ENCODE measurements at regions not wholly inside any gene's neighbourhood (a gene's known extent, or its start where the extent isn't known, plus 50 kb on each side); places are given as distances from the start of the nearest gene placed in this dataset.

DNA sequence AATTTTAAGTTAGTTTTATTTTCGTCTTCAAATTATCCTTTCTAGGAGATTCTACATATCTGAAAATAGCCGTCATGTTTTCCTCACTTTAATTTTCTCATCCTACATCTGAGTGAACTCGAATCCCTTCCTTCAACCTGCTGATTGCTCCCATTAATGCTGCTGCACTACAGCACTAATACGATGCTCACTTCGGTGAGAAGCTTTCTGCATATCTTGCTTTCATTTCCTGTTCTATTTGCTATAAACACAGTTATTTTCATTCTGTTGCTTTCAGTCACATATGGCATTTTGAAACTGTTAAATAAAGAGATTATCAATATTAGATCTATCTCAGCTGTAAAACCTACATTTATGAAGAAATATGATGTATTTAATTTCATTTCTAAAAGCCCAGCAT lies 749.2 kb downstream of the EFNA5 start:
- DNase-seq (ENCODE audit: low read depth in 2 of 2, low spot score in 1 of 2), result no peak

- DNase-seq (ENCODE audit: low read depth in 2 of 2, low spot score in 1 of 2), result no peak
These were observed 760.3 kb downstream of the EFNA5 start for GRCh38 chr5:106910486-106910885.

GRCh38 chr5:106909716-106910115 lies 761.0 kb downstream of the EFNA5 start:
- no peak for DNase-seq (ENCODE audit: low read depth in 2 of 2, low spot score in 1 of 2)

GRCh38 chr5:106907979-106908378 lies 762.8 kb downstream of the EFNA5 start:
- DNase-seq (ENCODE audit: low read depth in 2 of 2, low spot score in 1 of 2), result no peak

- no peak for DNase-seq (ENCODE audit: low read depth in 2 of 2, low spot score in 1 of 2)
These were observed 764.5 kb downstream of the EFNA5 start for GRCh38 chr5:106906199-106906598.

DNA sequence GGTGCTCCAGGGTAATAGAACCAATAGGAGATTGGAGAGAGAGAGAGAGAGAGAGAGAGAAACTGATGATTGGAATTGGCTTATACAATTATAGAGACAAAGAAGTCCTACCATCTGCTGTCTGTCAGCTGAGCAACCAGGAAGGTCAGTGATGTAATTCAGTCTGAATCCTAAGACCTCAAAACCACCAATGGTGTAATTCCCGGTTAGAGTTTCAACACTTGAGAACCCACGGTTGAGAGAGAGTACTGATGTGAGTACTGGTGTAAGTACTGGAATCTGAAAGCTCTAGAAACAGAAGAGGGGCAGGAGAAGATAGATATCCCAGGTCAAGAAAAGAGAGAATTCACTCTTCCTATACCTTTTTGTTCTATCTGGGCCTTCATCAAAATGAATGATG lies 775.8 kb downstream of the EFNA5 start:
- DNase-seq (ENCODE audit: low read depth in 2 of 2, low spot score in 1 of 2), result no peak

DNA sequence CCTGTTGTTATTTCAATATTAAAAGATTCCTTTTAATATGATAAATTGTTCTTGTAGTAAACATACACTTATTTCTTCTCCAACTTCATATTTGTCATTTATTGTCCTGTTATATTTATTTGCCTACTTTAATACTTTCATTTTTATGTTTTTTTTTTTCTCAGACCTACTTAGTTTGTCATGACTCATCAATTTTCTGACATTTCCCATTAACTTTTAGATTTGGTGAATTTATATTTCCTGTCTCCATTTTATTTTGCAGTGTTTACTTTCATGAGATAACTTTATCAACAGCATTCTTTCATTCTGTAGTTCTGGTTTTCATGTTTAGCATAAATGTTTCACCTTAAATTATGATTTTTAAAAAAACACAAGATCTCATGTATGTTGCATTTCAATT lies 788.7 kb downstream of the EFNA5 start:
- no peak for DNase-seq (ENCODE audit: low read depth in 2 of 2, low spot score in 1 of 2)

DNA sequence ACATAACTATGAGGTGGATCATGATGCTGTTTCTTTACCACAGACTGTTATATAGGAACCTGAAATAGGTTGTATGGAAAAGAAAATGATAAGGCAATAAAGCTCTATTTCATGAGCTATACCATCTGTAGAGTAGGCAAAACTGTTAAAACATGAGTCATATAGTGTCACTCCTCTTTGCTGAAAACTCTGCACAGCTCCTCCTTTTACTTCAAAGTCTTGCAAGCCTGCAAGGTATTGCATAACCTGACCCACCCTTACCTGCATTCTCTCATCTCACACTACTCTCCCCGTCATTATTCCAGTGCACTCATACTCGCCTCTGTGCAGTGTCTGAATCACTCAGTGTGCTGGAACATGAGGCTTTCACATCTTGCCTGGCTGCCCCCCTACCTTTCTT lies 790.1 kb downstream of the EFNA5 start:
- DNase-seq (ENCODE audit: low read depth in 2 of 2, low spot score in 1 of 2), result no peak

- no peak for DNase-seq (ENCODE audit: low read depth in 2 of 2, low spot score in 1 of 2)
These were observed 792.9 kb downstream of the EFNA5 start for GRCh38 chr5:106877881-106878280.

GRCh38 chr5:106876665-106877194 lies 794.0 kb downstream of the EFNA5 start:
- no peak for DNase-seq (ENCODE audit: low read depth in 2 of 2, low spot score in 1 of 2)

DNA sequence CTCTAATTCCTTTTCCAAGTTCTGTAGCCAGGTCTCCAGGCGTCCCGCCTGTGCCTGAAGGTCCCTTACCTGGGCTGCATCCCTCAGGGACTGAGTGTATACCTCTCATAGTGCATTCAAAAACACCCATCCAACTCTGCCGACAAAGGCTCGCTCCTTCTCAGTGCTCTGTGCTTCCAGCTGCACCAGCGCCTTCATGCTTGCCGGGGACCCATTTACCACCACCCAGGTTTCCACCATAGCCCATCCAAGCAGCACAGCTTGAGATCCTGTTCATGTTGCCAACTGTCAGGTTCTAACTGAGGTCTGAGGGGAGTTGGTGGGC lies 794.5 kb downstream of the EFNA5 start:
- DNase-seq (ENCODE audit: low read depth in 2 of 2, low spot score in 1 of 2), result no peak

DNA sequence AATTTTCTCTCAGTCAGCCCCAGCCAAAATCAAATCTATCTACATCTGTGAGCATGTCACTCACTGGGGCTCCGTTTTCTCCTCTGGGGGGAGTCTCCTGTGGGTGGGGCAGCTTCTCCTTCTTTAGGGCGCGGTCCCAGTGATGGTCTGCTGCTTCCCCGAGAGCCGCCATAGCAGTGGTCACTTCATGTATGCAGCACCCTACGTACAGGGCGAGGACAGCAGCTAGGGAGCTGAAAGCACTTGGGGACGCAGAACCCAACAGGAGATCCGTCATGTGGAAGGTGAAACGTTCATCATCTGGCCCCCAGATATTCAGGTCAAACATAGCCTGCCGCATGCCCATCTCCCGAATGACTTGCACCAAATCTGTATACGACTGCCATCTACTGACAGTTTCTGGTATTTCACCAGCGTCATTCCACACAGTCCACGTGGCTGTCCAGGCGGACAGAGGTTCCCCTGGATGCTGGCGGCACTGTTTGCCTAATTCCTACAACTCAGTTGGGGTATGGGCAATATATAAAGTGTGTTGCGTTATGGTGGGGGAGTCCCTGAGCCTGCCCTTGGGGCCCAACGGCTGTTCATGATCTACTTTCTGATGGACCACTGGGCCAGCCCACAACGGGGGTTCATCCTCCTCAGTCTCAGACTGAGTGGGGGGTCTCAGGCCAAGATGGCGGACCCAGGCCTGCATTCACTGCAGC lies 795.0 kb downstream of the EFNA5 start:
- DNase-seq (ENCODE audit: low read depth in 2 of 2, low spot score in 1 of 2), result no peak

GRCh38 chr5:106874974-106875373 lies 795.8 kb downstream of the EFNA5 start:
- DNase-seq (ENCODE audit: low read depth in 2 of 2, low spot score in 1 of 2), result no peak

GRCh38 chr5:106874531-106874930 lies 796.2 kb downstream of the EFNA5 start:
- DNase-seq (ENCODE audit: low read depth in 2 of 2, low spot score in 1 of 2), result no peak

- no peak for DNase-seq (ENCODE audit: low read depth in 2 of 2, low spot score in 1 of 2)
These were observed 797.2 kb downstream of the EFNA5 start for GRCh38 chr5:106873568-106873967.

DNA sequence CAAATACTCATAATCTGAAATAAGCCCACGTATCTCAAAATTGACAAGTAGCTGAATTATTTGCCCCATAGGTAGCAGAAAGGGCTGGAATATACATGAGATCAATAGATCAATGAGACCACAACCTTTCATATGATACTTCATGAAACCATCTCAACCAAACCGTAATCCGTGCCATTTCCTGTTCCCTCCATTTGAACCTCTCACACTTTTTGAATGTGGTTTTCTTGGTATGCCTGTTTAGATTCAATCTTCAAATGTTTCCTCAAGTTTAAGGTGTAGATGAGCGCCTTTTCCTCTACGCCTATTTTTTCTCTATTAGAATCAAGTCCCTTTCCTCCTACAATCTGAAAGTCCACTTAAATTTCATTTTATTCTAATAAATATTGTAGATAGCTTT lies 805.5 kb downstream of the EFNA5 start:
- no peak for DNase-seq (ENCODE audit: low read depth in 2 of 2, low spot score in 1 of 2)

- no peak for DNase-seq (ENCODE audit: low read depth in 2 of 2, low spot score in 1 of 2)
These were observed 808.1 kb downstream of the EFNA5 start for GRCh38 chr5:106862450-106863193.

- no peak for DNase-seq (ENCODE audit: low read depth in 2 of 2, low spot score in 1 of 2)
These were observed 810.2 kb downstream of the EFNA5 start for GRCh38 chr5:106860398-106861044.

DNA sequence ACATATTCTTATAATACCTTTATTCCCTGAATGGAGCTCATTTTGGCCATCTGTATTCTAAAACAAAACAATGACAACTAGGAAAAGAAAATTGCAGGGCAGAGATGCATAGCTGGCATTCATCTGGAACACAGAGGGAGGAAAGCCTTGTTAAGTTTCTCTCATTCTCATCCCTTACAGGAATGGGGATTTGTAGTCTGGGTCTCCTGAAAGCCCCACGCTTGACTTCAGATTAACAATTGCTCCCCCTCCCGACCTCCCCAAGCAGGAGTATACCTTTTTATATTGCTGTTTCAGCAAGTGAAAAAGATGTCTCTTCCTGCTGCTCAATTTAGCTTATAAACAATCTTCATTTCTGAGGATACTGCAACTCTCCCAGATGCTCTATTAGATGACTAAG lies 812.1 kb downstream of the EFNA5 start:
- DNase-seq (ENCODE audit: low read depth in 2 of 2, low spot score in 1 of 2), result no peak

DNA sequence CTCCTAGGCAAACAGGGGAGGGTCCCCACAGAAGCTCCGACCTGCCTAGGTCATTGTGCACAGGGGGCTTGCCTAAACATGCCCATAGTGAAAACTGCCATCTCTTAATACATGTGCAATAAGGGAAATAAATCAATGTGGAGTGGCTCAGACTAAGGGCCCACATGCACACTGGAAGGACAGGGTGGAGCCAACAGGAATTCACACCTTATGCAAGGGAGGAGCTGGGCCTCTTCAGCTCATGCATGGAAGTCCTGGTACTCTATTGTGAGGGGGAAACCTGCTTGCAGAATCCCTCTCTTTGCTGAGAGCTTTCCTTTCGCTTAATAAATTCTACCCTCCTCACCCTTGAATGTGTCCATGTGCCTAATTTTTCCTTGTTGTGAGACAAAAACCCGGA lies 815.8 kb downstream of the EFNA5 start:
- DNase-seq (ENCODE audit: low read depth in 2 of 2, low spot score in 1 of 2), result no peak

GRCh38 chr5:106854105-106854687 lies 816.5 kb downstream of the EFNA5 start:
- DNase-seq (ENCODE audit: low read depth in 2 of 2, low spot score in 1 of 2), result no peak

GRCh38 chr5:106853266-106853665 lies 817.5 kb downstream of the EFNA5 start:
- DNase-seq (ENCODE audit: low read depth in 2 of 2, low spot score in 1 of 2), result no peak

Data from stimulated activated CD8-positive, alpha-beta memory T cell treated with anti-CD3 and anti-CD28 coated beads, Interleukin-4, amount 100 ng/mL, for 4 hours (primary cell).